ENCODE measurements at regions not wholly inside any gene's neighbourhood (a gene's known extent, or its start where the extent isn't known, plus 50 kb on each side); places are given as distances from the start of the nearest gene placed in this dataset.

GRCh38 chr5:90111364-90112032 lies 298.1 kb downstream of the CETN3 start:
- no peaks in the 10 kb centered on the region for H3K27me3 ChIP-seq
- H3K9me3 ChIP-seq (ENCODE audit: low read depth) = no peaks in the 10 kb centered on the region
- H2AFZ ChIP-seq = no peak overlapping the region
- no peak for DNase-seq (ENCODE audit: low spot score)
- H3K36me3 ChIP-seq (replicated peaks; ENCODE audit: insufficient read depth, low read depth) = no peaks in the 10 kb centered on the region
- no peak overlapping the region for H3K4me3 ChIP-seq
- H3K27ac ChIP-seq = no peak overlapping the region
- H4K20me1 ChIP-seq (ENCODE audit: insufficient read depth, poor library complexity, severe bottlenecking) = no peaks in the 10 kb centered on the region
- TF ChIP-seq CTCF (IDR thresholded peaks at IDR 0.05; ENCODE audit: poor library complexity) (no peak), EZH2 (IDR thresholded peaks at IDR 0.05; ENCODE audit: borderline replicate concordance) (no peak), EZH2phosphoT487 (IDR thresholded peaks at IDR 0.05; ENCODE audit: low read depth, severe bottlenecking, unreplicated experiment) (no peak)
- 82% methylated on average over 10 of the region's 10 CpGs for WGBS (ENCODE audit: low lambda C conversion rate, missing lambda C conversion rate)
- no peak overlapping the region for H3K4me2 ChIP-seq
- H3K4me1 ChIP-seq (ENCODE audit: insufficient read depth) = no peaks in the 10 kb centered on the region
- no peaks in the 10 kb centered on the region for H3K79me2 ChIP-seq
- H3K9me2 ChIP-seq (replicated peaks; ENCODE audit: insufficient read depth) = no peaks in the 10 kb centered on the region

GRCh38 chr5:90109285-90109684 lies 300.3 kb downstream of the CETN3 start:
- Histone ChIP-seq H3K4me1 (ENCODE audit: insufficient read depth) (no peaks in the 10 kb centered on the region), H3K27me3 (no peaks in the 10 kb centered on the region), H3K36me3 (replicated peaks; ENCODE audit: insufficient read depth, low read depth) (no peaks in the 10 kb centered on the region), H3K79me2 (no peaks in the 10 kb centered on the region), H3K4me2 (no peak overlapping the region), H2AFZ (no peak overlapping the region), H3K9me2 (replicated peaks; ENCODE audit: insufficient read depth) (no peaks in the 10 kb centered on the region), H3K9me3 (ENCODE audit: low read depth) (no peaks in the 10 kb centered on the region), H3K4me3 (no peak overlapping the region), H3K27ac (no peak overlapping the region), H4K20me1 (ENCODE audit: insufficient read depth, poor library complexity, severe bottlenecking) (no peaks in the 10 kb centered on the region)
- no peak for DNase-seq (ENCODE audit: low spot score)
- WGBS (ENCODE audit: low lambda C conversion rate, missing lambda C conversion rate) = 48% methylated on average over 2 of the region's 2 CpGs
- TF ChIP-seq CTCF (IDR thresholded peaks at IDR 0.05; ENCODE audit: poor library complexity) (no peak), EZH2phosphoT487 (IDR thresholded peaks at IDR 0.05; ENCODE audit: low read depth, severe bottlenecking, unreplicated experiment) (no peak), EZH2 (IDR thresholded peaks at IDR 0.05; ENCODE audit: borderline replicate concordance) (no peak)

GRCh38 chr5:90099099-90099498 lies 310.5 kb downstream of the CETN3 start:
- no peak overlapping the region for H3K4me3 ChIP-seq
- no peak for DNase-seq (ENCODE audit: low spot score)
- H3K9me3 ChIP-seq (ENCODE audit: low read depth) = no peaks in the 10 kb centered on the region
- H3K79me2 ChIP-seq = no peaks in the 10 kb centered on the region
- no peaks in the 10 kb centered on the region for H3K27me3 ChIP-seq
- TF ChIP-seq EZH2phosphoT487 (IDR thresholded peaks at IDR 0.05; ENCODE audit: low read depth, severe bottlenecking, unreplicated experiment) (no peak), CTCF (IDR thresholded peaks at IDR 0.05; ENCODE audit: poor library complexity) (no peak), EZH2 (IDR thresholded peaks at IDR 0.05; ENCODE audit: borderline replicate concordance) (no peak)
- H3K36me3 ChIP-seq (replicated peaks; ENCODE audit: insufficient read depth, low read depth) = no peaks in the 10 kb centered on the region
- H4K20me1 ChIP-seq (ENCODE audit: insufficient read depth, poor library complexity, severe bottlenecking) = no peaks in the 10 kb centered on the region
- H2AFZ ChIP-seq = no peak overlapping the region
- no peak overlapping the region for H3K4me2 ChIP-seq
- peaks cover 4% of the 10 kb centered on the region for H3K4me1 ChIP-seq (ENCODE audit: insufficient read depth)
- H3K27ac ChIP-seq = no peak overlapping the region
- no peaks in the 10 kb centered on the region for H3K9me2 ChIP-seq (replicated peaks; ENCODE audit: insufficient read depth)
